ENCODE measurements at regions not wholly inside any gene's neighbourhood (a gene's known extent, or its start where the extent isn't known, plus 50 kb on each side); places are given as distances from the start of the nearest gene placed in this dataset.
"Not testable (repeated sequence)": the region's sequence is repeated elsewhere in the genome, so short reads cannot be mapped to it uniquely, and the experiment has no call there.

- Histone ChIP-seq H4K20me1 (ENCODE audit: insufficient read depth, low read length) (no peaks in the 10 kb centered on the region), H3K27ac (ENCODE audit: low read depth, low read length) (no peak overlapping the region), H3K4me2 (ENCODE audit: insufficient read depth, low read length) (peak overlapping the region; percentile 20), H3K4me3 (ENCODE audit: insufficient read depth, low read length) (no peak overlapping the region), H3K36me3 (ENCODE audit: insufficient read depth, low read length) (no peaks in the 10 kb centered on the region), H3K27me3 (ENCODE audit: insufficient read depth, low read length) (no peaks in the 10 kb centered on the region), H3K4me1 (ENCODE audit: insufficient read depth, low read length) (no peaks in the 10 kb centered on the region), H3K9me3 (ENCODE audit: low read depth, low read length) (no peaks in the 10 kb centered on the region), H2AFZ (ENCODE audit: low read length) (no peak overlapping the region), H3K79me2 (ENCODE audit: insufficient read depth, low read length) (peaks cover 2% of the 10 kb centered on the region)
- TF ChIP-seq, protein P1, sequence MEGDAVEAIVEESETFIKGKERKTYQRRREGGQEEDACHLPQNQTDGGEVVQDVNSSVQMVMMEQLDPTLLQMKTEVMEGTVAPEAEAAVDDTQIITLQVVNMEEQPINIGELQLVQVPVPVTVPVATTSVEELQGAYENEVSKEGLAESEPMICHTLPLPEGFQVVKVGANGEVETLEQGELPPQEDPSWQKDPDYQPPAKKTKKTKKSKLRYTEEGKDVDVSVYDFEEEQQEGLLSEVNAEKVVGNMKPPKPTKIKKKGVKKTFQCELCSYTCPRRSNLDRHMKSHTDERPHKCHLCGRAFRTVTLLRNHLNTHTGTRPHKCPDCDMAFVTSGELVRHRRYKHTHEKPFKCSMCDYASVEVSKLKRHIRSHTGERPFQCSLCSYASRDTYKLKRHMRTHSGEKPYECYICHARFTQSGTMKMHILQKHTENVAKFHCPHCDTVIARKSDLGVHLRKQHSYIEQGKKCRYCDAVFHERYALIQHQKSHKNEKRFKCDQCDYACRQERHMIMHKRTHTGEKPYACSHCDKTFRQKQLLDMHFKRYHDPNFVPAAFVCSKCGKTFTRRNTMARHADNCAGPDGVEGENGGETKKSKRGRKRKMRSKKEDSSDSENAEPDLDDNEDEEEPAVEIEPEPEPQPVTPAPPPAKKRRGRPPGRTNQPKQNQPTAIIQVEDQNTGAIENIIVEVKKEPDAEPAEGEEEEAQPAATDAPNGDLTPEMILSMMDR (IDR thresholded peaks at IDR 0.05; ENCODE audit: extremely low read depth, low read depth, low read length): no peak
- no peak for DNase-seq (ENCODE audit: insufficient read length, low spot score, missing footprints)
These were observed 725.7 kb downstream of the USP25 start for GRCh38 chr21:16455526-16455925.

DNA sequence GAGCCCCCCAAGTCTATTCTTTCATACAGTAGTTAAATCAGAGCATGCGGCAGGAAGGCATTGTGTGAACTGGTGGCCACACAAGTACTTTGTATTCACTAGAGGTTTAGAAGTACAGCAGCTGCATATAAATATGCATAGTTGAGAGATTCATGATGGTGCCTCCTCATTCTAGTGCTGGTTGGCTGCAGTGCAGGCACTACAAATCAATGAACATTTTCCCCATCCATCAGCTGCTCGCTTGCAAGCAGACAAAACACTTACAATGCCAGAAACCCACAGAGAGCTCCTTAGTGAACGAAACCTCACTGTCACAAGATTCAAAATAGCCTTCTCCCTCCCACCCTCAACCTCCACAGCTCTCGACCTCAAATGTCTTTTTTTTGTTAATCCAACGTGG is 726.2 kb downstream of the USP25 start:
- Histone ChIP-seq H3K4me2 (ENCODE audit: insufficient read depth, low read length) (peak overlapping the region; percentile 20), H3K79me2 (ENCODE audit: insufficient read depth, low read length) (peaks cover 2% of the 10 kb centered on the region), H2AFZ (ENCODE audit: low read length) (no peak overlapping the region), H3K4me3 (ENCODE audit: insufficient read depth, low read length) (no peak overlapping the region), H3K9me3 (ENCODE audit: low read depth, low read length) (no peaks in the 10 kb centered on the region), H4K20me1 (ENCODE audit: insufficient read depth, low read length) (no peaks in the 10 kb centered on the region), H3K4me1 (ENCODE audit: insufficient read depth, low read length) (no peaks in the 10 kb centered on the region), H3K27me3 (ENCODE audit: insufficient read depth, low read length) (no peaks in the 10 kb centered on the region), H3K27ac (ENCODE audit: low read depth, low read length) (no peak overlapping the region), H3K36me3 (ENCODE audit: insufficient read depth, low read length) (no peaks in the 10 kb centered on the region)
- no peak for DNase-seq (ENCODE audit: insufficient read length, low spot score, missing footprints)
- TF ChIP-seq, protein P1 (IDR thresholded peaks at IDR 0.05; ENCODE audit: extremely low read depth, low read depth, low read length): no peak

GRCh38 chr21:16457498-16457897 is 727.7 kb downstream of the USP25 start:
- no peak overlapping the region for H2AFZ ChIP-seq (ENCODE audit: low read length)
- no peaks in the 10 kb centered on the region for H3K36me3 ChIP-seq (ENCODE audit: insufficient read depth, low read length)
- TF ChIP-seq, protein P1 (IDR thresholded peaks at IDR 0.05; ENCODE audit: extremely low read depth, low read depth, low read length): no peak
- peaks cover 2% of the 10 kb centered on the region for H3K79me2 ChIP-seq (ENCODE audit: insufficient read depth, low read length)
- H3K9me3 ChIP-seq (ENCODE audit: low read depth, low read length): no peaks in the 10 kb centered on the region
- no peak for DNase-seq (ENCODE audit: insufficient read length, low spot score, missing footprints)
- H3K4me2 ChIP-seq (ENCODE audit: insufficient read depth, low read length): no peak overlapping the region
- no peak overlapping the region for H3K27ac ChIP-seq (ENCODE audit: low read depth, low read length)
- no peaks in the 10 kb centered on the region for H3K4me1 ChIP-seq (ENCODE audit: insufficient read depth, low read length)
- no peaks in the 10 kb centered on the region for H3K27me3 ChIP-seq (ENCODE audit: insufficient read depth, low read length)
- no peak overlapping the region for H3K4me3 ChIP-seq (ENCODE audit: insufficient read depth, low read length)
- no peaks in the 10 kb centered on the region for H4K20me1 ChIP-seq (ENCODE audit: insufficient read depth, low read length)

DNA sequence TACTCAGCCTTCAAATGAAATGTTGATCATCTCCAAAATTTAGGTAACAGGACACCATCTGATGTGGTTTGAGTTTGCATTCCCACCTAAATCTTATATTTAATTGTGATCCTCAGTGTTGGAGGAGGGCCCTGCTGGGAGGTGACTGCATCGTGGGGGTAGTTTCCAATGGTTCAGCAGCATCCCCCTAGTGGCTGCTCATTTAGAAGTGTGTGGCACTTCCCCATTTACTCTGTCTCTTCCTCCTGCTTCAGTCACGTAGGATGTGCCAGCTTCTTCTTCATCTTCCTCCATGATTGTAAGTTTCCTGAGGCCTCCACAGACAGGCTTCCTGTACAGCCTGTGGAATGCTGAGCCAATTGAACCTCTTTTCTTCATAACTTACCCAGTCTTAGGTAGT is 731.2 kb downstream of the USP25 start:
- Histone ChIP-seq H3K9me3 (ENCODE audit: low read depth, low read length) (no peaks in the 10 kb centered on the region), H4K20me1 (ENCODE audit: insufficient read depth, low read length) (no peaks in the 10 kb centered on the region), H3K27me3 (ENCODE audit: insufficient read depth, low read length) (no peaks in the 10 kb centered on the region), H3K36me3 (ENCODE audit: insufficient read depth, low read length) (no peaks in the 10 kb centered on the region), H3K4me3 (ENCODE audit: insufficient read depth, low read length) (no peak overlapping the region), H3K4me2 (ENCODE audit: insufficient read depth, low read length) (no peak overlapping the region), H3K4me1 (ENCODE audit: insufficient read depth, low read length) (no peaks in the 10 kb centered on the region), H3K27ac (ENCODE audit: low read depth, low read length) (no peak overlapping the region), H2AFZ (ENCODE audit: low read length) (no peak overlapping the region), H3K79me2 (ENCODE audit: insufficient read depth, low read length) (no peaks in the 10 kb centered on the region)
- TF ChIP-seq, protein P1 (IDR thresholded peaks at IDR 0.05; ENCODE audit: extremely low read depth, low read depth, low read length): no peak
- no peak for DNase-seq (ENCODE audit: insufficient read length, low spot score, missing footprints)

- H3K27ac ChIP-seq (ENCODE audit: low read depth, low read length); H3K27me3 ChIP-seq (ENCODE audit: insufficient read depth, low read length); H3K36me3 ChIP-seq (ENCODE audit: insufficient read depth, low read length); H3K79me2 ChIP-seq (ENCODE audit: insufficient read depth, low read length); H3K9me3 ChIP-seq (ENCODE audit: low read depth, low read length); H3K4me2 ChIP-seq (ENCODE audit: insufficient read depth, low read length); H4K20me1 ChIP-seq (ENCODE audit: insufficient read depth, low read length); DNase-seq (ENCODE audit: insufficient read length, low spot score, missing footprints); H2AFZ ChIP-seq (ENCODE audit: low read length); H3K4me3 ChIP-seq (ENCODE audit: insufficient read depth, low read length): not testable (repeated sequence)
- H3K4me1 ChIP-seq (ENCODE audit: insufficient read depth, low read length): peaks cover 18% of the 10 kb centered on the region
These were observed 734.6 kb downstream of the USP25 start for GRCh38 chr21:16464211-16464889.
